ENCODE measurements at regions not wholly inside any gene's neighbourhood (a gene's known extent, or its start where the extent isn't known, plus 50 kb on each side); places are given as distances from the start of the nearest gene placed in this dataset.
"Not testable (repeated sequence)": the region's sequence is repeated elsewhere in the genome, so short reads cannot be mapped to it uniquely, and the experiment has no call there.

GRCh38 chr6:27544612-27545260 lies 71.8 kb upstream of the ZNF184 start:
- no peak for DNase-seq

GRCh38 chr6:27544135-27544534 lies 71.2 kb upstream of the ZNF184 start:
- DNase-seq = not testable (repeated sequence)

GRCh38 chr6:27542485-27542884 lies 69.6 kb upstream of the ZNF184 start:
- no peak for DNase-seq

GRCh38 chr6:27541933-27542297 lies 69.0 kb upstream of the ZNF184 start:
- DNase-seq = no peak

GRCh38 chr6:27541212-27541932 lies 68.5 kb upstream of the ZNF184 start:
- DNase-seq = no peak

GRCh38 chr6:27539551-27539950 lies 66.6 kb upstream of the ZNF184 start:
- DNase-seq = no peak

GRCh38 chr6:27532820-27533538 lies 60.1 kb upstream of the ZNF184 start:
- DNase-seq = no peak

GRCh38 chr6:27531772-27532459 lies 59.0 kb upstream of the ZNF184 start:
- no peak for DNase-seq

GRCh38 chr6:27529796-27530195 lies 56.9 kb upstream of the ZNF184 start:
- not testable (repeated sequence) for DNase-seq

- DNase-seq = no peak
Measured at GRCh38 chr6:27528714-27529113, 55.8 kb upstream of the ZNF184 start.

Data from left kidney (tissue), 1 donor.